ENCODE measurements at regions not wholly inside any gene's neighbourhood (a gene's known extent, or its start where the extent isn't known, plus 50 kb on each side); places are given as distances from the start of the nearest gene placed in this dataset.

DNA sequence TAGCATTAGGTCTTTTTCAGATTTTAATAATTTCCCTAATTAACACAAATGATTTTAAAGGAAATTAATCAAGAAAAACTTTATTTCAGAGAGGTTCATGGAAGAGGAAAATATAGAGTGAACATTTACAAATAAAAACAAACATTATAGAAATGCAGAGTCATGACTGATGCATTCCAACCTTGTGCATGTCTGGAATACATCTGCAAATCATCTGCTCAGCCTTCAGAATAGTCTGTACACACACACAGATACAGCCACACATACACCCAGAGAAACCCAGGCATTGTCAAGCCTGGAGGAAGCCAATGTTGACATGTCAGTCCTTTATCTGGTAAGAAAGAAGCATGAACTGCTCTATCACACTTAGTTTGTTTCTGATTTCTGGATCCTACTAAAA is 61.3 kb upstream of the NFKB1 start:
- no peak for DNase-seq (ENCODE audit: low read depth)
- TF ChIP-seq, protein P1, sequence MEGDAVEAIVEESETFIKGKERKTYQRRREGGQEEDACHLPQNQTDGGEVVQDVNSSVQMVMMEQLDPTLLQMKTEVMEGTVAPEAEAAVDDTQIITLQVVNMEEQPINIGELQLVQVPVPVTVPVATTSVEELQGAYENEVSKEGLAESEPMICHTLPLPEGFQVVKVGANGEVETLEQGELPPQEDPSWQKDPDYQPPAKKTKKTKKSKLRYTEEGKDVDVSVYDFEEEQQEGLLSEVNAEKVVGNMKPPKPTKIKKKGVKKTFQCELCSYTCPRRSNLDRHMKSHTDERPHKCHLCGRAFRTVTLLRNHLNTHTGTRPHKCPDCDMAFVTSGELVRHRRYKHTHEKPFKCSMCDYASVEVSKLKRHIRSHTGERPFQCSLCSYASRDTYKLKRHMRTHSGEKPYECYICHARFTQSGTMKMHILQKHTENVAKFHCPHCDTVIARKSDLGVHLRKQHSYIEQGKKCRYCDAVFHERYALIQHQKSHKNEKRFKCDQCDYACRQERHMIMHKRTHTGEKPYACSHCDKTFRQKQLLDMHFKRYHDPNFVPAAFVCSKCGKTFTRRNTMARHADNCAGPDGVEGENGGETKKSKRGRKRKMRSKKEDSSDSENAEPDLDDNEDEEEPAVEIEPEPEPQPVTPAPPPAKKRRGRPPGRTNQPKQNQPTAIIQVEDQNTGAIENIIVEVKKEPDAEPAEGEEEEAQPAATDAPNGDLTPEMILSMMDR (IDR thresholded peaks at IDR 0.05; ENCODE audit: control insufficient read depth, extremely low read depth, insufficient read depth) = no peak
- no peak overlapping the region for H3K4me3 ChIP-seq (ENCODE audit: low read depth, low read length)

DNA sequence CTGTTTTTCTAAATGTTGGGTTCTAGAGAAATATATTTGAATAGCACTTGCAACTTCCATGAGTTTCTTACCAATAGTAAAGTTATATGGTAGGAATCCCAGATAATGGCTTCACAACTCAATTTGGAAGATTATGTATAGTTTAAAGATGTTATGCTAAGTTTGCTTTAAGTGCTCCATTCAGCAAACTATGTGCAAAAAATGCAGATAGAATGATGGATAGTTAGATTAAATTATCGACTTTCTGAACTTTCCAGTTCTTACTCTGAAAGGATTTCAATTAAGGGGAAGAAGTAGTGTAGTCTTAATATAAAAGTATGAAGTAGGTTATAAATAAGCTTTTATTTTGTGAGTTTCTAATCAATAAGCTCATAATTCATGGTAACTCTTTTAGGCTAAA is 60.7 kb upstream of the NFKB1 start:
- H3K4me3 ChIP-seq (ENCODE audit: low read depth, low read length) = no peak overlapping the region
- no peak for DNase-seq (ENCODE audit: low read depth)
- TF ChIP-seq, protein P1 (IDR thresholded peaks at IDR 0.05; ENCODE audit: control insufficient read depth, extremely low read depth, insufficient read depth) = no peak

DNA sequence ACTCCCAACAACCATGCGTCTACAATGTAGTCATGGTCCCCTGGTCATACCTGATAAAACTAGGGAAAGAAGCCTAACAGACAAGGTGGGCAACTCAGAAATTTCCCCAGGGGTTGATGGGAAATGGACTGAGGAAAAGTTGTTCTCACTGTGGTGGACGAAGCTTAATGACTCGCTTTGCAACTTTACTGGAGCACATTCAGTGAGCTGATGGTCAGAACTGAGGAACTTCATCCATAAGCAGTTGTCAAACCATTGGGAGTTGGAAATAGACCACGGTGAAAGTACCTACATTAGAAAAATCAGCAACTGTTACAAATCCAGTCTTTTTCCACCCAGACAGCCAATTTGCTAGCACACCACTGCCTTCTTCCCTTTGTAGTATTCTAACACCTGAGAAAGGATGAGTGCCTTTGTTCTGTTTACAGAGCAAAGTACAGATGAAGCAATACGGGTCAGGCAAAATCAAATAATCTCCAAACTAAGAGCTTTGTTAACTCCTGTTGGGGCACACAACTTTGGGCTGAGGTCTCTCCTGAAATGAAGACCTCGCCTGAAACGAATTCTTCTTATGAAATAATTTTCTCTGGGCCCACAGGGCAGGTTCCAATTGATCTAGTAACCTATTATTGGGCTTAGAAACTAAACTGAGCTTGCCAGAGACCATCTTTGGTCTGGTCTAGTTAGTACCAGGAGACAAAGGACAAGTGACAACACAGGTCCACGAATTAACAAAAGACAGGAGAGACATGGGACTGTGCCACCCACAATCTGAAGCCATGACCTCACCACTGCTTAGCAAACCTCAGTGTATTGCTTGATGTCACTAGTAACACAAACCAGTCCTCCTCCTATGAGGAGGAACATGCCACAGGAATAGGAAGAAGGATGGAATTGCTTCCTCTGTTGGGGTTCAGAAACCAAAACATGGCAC is 58.9 kb upstream of the NFKB1 start:
- no peak for DNase-seq (ENCODE audit: low read depth)
- no peak overlapping the region for H3K4me3 ChIP-seq (ENCODE audit: low read depth, low read length)
- TF ChIP-seq, protein P1 (IDR thresholded peaks at IDR 0.05; ENCODE audit: control insufficient read depth, extremely low read depth, insufficient read depth) = no peak

DNA sequence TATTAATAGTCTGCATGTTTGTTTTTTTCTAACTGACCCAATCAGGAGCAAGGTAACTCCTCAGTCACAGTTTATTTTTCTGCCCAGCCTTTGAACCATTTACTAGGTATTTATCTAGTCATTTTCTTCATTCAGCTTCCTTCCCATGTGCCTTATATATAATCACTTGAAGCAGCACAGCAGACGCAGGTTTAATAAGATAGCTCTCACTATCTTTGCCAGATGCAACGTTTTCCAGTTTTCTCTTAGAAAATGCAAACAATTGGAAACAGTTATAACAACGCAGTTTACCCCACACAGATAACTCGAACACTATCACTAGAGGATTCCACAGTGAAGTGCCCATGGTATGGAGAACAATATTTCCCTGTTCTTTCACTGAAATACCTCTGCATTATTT is 56.4 kb upstream of the NFKB1 start:
- H3K4me3 ChIP-seq (ENCODE audit: low read depth, low read length) = no peak overlapping the region
- no peak for DNase-seq (ENCODE audit: low read depth)
- TF ChIP-seq, protein P1 (IDR thresholded peaks at IDR 0.05; ENCODE audit: control insufficient read depth, extremely low read depth, insufficient read depth) = no peak

DNA sequence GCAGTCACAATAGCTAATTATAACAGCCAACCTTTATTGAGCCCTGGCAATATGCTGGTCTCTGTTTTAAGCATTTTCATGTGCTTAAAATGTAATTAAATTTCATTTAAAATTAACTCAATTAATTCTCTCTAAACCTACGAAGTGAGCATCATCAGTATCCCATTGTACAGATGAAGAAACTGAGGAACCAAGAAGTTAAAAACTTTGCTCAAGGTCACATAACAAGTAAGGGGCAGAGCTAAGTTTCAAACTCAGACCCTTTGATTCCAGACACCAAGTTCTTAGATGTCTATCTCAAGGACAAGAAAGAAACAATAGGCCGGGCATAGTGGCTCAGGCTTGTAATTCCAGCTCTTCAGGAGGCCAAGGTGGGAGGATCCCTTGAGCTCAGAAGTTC is 55.9 kb upstream of the NFKB1 start:
- no peak for DNase-seq (ENCODE audit: low read depth)
- TF ChIP-seq, protein P1 (IDR thresholded peaks at IDR 0.05; ENCODE audit: control insufficient read depth, extremely low read depth, insufficient read depth) = no peak
- H3K4me3 ChIP-seq (ENCODE audit: low read depth, low read length) = no peak overlapping the region

DNA sequence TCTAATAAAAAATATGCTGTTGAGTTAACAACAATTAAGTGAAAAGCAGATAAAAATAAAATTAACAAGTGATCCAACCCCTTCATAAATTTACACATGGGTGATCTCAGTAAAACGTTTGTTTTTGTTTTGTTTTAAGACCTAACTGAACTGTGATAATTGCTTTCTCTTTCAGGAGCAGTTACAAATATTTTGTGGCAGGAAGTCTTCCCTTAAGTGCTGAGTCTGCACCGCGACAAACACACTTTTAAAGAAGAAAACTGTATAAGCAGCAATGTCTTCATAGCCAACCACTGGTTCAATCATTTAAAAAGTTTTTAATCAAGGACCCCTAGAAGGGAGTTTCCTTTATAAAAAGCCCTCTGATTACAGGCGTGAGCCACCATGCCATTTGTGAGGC is 53.7 kb upstream of the NFKB1 start:
- TF ChIP-seq, protein P1 (IDR thresholded peaks at IDR 0.05; ENCODE audit: control insufficient read depth, extremely low read depth, insufficient read depth) = no peak
- no peak for DNase-seq (ENCODE audit: low read depth)
- H3K4me3 ChIP-seq (ENCODE audit: low read depth, low read length) = no peak overlapping the region

Data from LNCaP clone FGC (cell line).